ENCODE measurements at regions not wholly inside any gene's neighbourhood (a gene's known extent, or its start where the extent isn't known, plus 50 kb on each side); places are given as distances from the start of the nearest gene placed in this dataset.

DNA sequence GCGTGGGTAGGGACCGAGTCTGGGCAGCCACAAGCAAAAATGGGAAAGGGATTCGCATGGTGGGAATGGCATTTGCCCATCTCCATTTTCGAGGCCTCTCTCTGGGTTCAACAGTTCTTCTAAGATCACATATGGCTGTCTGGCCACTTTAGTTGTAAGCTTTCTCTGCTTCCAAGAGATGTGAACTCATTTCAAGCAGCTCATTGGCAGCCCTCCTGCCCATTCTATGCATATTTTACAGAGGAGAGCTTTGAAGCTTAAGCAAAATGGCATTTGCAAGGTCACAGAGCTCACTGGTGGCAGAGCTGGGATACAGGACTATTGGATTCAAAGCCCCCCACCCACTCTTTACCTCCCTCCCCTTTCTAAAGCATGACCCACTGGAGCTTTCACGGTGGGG, 93.7 kb downstream of the HHIPL2 start:
- no peak overlapping the region for H3K27ac ChIP-seq
- DNase-seq, result no peak
- no peak overlapping the region for H3K4me3 ChIP-seq (ENCODE audit: low read depth, low read length)
- TF ChIP-seq, protein P1, sequence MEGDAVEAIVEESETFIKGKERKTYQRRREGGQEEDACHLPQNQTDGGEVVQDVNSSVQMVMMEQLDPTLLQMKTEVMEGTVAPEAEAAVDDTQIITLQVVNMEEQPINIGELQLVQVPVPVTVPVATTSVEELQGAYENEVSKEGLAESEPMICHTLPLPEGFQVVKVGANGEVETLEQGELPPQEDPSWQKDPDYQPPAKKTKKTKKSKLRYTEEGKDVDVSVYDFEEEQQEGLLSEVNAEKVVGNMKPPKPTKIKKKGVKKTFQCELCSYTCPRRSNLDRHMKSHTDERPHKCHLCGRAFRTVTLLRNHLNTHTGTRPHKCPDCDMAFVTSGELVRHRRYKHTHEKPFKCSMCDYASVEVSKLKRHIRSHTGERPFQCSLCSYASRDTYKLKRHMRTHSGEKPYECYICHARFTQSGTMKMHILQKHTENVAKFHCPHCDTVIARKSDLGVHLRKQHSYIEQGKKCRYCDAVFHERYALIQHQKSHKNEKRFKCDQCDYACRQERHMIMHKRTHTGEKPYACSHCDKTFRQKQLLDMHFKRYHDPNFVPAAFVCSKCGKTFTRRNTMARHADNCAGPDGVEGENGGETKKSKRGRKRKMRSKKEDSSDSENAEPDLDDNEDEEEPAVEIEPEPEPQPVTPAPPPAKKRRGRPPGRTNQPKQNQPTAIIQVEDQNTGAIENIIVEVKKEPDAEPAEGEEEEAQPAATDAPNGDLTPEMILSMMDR (IDR thresholded peaks at IDR 0.05; ENCODE audit: low read depth, low read length, missing control alignments), result no peak
- no peaks in the 10 kb centered on the region for H3K36me3 ChIP-seq (replicated peaks)
- no peaks in the 10 kb centered on the region for H3K27me3 ChIP-seq (replicated peaks)
- in situ Hi-C loops (cut with HindIII; ENCODE audit: low pct_ligation_motif_present, low sequenced_read_pairs), result no loop called here

GRCh38 chr1:222452031-222452430, 95.9 kb downstream of the HHIPL2 start:
- H3K4me3 ChIP-seq (ENCODE audit: low read depth, low read length), result no peak overlapping the region
- no peak for DNase-seq
- no peak overlapping the region for H3K27ac ChIP-seq
- H3K27me3 ChIP-seq (replicated peaks), result no peaks in the 10 kb centered on the region
- TF ChIP-seq, protein P1 (IDR thresholded peaks at IDR 0.05; ENCODE audit: low read depth, low read length, missing control alignments), result no peak
- H3K36me3 ChIP-seq (replicated peaks), result no peaks in the 10 kb centered on the region
- in situ Hi-C loops (cut with HindIII; ENCODE audit: low pct_ligation_motif_present, low sequenced_read_pairs), result no loop called here

DNA sequence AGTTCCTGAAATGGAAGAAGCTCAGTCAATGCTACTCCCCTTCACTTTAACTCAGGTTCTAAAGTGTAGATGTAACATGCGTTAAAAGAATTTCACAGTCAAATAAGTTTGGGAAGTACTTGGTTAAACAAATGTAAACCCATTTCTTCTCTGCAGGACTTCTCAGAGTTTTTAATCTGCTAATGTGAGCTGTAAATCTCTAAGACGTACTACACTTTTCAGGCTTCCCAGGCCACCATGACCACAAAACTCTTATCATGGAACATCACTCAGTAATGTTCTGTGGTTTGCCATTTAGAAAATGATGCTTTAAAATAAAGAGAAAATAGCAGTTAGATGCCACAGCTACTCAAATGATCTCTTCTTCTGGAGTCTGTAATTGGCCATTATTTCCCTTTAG, 104.3 kb downstream of the HHIPL2 start:
- H3K36me3 ChIP-seq (replicated peaks), result no peaks in the 10 kb centered on the region
- no peaks in the 10 kb centered on the region for H3K27me3 ChIP-seq (replicated peaks)
- H3K27ac ChIP-seq, result no peak overlapping the region
- H3K4me3 ChIP-seq (ENCODE audit: low read depth, low read length), result no peak overlapping the region
- TF ChIP-seq, protein P1 (IDR thresholded peaks at IDR 0.05; ENCODE audit: low read depth, low read length, missing control alignments), result no peak
- DNase-seq, result no peak
- in situ Hi-C loops (cut with HindIII; ENCODE audit: low pct_ligation_motif_present, low sequenced_read_pairs), result no loop called here

DNA sequence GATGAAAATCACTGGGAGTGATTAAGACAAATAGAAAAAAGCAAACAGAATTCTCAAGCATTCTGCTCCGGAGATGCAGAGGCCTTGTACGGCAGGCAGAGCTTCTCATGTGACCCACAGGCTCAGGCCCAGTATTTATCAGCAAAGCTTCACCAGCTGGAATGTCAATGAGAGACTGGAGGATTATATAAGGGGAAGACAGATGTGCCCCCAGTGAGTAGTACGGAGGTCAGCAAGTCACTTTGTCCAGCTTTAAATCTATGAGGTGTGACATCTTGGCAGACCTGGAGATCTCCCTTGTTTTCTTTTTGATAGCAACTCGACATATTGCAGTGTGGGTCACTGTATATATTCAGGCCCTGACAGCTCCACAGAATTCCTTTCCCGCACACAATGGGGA, 106.8 kb downstream of the HHIPL2 start:
- Histone ChIP-seq H3K4me3 (ENCODE audit: low read depth, low read length) (no peak overlapping the region), H3K36me3 (replicated peaks) (no peaks in the 10 kb centered on the region), H3K27me3 (replicated peaks) (no peaks in the 10 kb centered on the region), H3K27ac (no peak overlapping the region)
- TF ChIP-seq, protein P1 (IDR thresholded peaks at IDR 0.05; ENCODE audit: low read depth, low read length, missing control alignments), result no peak
- DNase-seq, result no peak
- in situ Hi-C loops (cut with HindIII; ENCODE audit: low pct_ligation_motif_present, low sequenced_read_pairs), result no loop called here

GRCh38 chr1:222424826-222425225, 123.1 kb downstream of the HHIPL2 start:
- Histone ChIP-seq H3K36me3 (replicated peaks) (no peaks in the 10 kb centered on the region), H3K27ac (no peak overlapping the region), H3K27me3 (replicated peaks) (no peaks in the 10 kb centered on the region), H3K4me3 (ENCODE audit: low read depth, low read length) (no peak overlapping the region)
- TF ChIP-seq, protein P1 (IDR thresholded peaks at IDR 0.05; ENCODE audit: low read depth, low read length, missing control alignments), result no peak
- in situ Hi-C loops (cut with HindIII; ENCODE audit: low pct_ligation_motif_present, low sequenced_read_pairs), result no loop called here
- no peak for DNase-seq

DNA sequence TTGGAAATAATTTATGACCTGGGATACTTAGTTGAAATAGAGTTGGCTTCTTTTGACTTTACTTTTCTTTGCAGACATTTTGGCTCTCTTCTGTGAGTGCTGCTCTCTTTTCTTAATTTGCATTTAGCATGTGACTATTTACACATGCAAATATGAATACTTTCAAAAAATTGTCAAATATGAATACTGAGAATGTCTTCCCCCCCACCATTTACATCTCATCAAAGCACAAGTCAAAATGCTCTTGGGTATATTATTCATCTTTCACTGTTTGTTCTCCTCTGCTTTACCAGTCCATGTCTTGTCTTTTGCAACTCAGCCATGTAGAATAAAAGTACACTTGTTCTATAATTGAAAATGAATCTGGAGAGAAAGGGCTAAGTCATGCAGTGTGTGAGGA, 126.5 kb downstream of the HHIPL2 start:
- TF ChIP-seq, protein P1 (IDR thresholded peaks at IDR 0.05; ENCODE audit: low read depth, low read length, missing control alignments), result no peak
- H3K27me3 ChIP-seq (replicated peaks), result no peaks in the 10 kb centered on the region
- no peak for DNase-seq
- H3K4me3 ChIP-seq (ENCODE audit: low read depth, low read length), result no peak overlapping the region
- H3K27ac ChIP-seq, result no peak overlapping the region
- in situ Hi-C loops (cut with HindIII; ENCODE audit: low pct_ligation_motif_present, low sequenced_read_pairs), result no loop called here
- no peaks in the 10 kb centered on the region for H3K36me3 ChIP-seq (replicated peaks)

Measured in brain microvascular endothelial cell (primary cell).